K562 (cell line): ENCODE measurements at regions not wholly inside any gene's neighbourhood (a gene's known extent, or its start where the extent isn't known, plus 50 kb on each side); places are given as distances from the start of the nearest gene placed in this dataset.

Experiments used
- ARID2 ChIP-seq: fragments of 450-650 bp; IDR thresholded peaks from 2 replicates; pipeline ENCODE4 v1.6.1; 2017; ENCODE audit warnings: antibody characterized with exemption, mild to moderate bottlenecking
- CBX1 ChIP-seq: sonication (generic); IDR thresholded peaks from 2 replicates; pipeline ENCODE4 v1.6.1; 2016; ENCODE audit warnings: antibody characterized with exemption, low read depth, mild to moderate bottlenecking
- ELF4 ChIP-seq: fragments of 450-650 bp; formaldehyde crosslinking; IDR thresholded peaks from 2 replicates; pipeline ENCODE4 v1.4.0; 2022; ENCODE audit warnings: missing genetic modification characterization
- EZH2 ChIP-seq: IDR thresholded peaks from 2 replicates; pipeline ENCODE4 v1.6.1; 2012; ENCODE audit warnings: low read depth, mild to moderate bottlenecking, inconsistent platforms, low read length, borderline replicate concordance
- POLR2AphosphoS5 ChIP-seq: IDR thresholded peaks from 2 replicates; pipeline ENCODE4 v1.6.1; 2011; ENCODE audit warnings: mild to moderate bottlenecking, low read depth, low read length, moderate library complexity; ENCODE audit not compliant: control insufficient read depth, insufficient read depth
- PTTG1 ChIP-seq: fragments of 450-650 bp; IDR thresholded peaks from 2 replicates; pipeline ENCODE4 v1.6.1; 2016; ENCODE audit warnings: low read depth, mild to moderate bottlenecking, missing genetic modification characterization, missing compliant biosample characterization
- RCOR1 ChIP-seq, 2 experiments: IDR thresholded peaks; 2 replicates each; pipeline ENCODE4 v1.6.1; 2012; ENCODE audit warnings: low read depth in 2 of 2, low read length in 2 of 2, borderline replicate concordance in 1 of 2, improper control_type of control experiment in 1 of 2
- SETDB1 ChIP-seq: IDR thresholded peaks from one replicate; pipeline ENCODE4 v1.6.1; 2012; ENCODE audit warnings: low read length, control low read depth, inconsistent platforms
- U2AF1 ChIP-seq: fragments of 200-400 bp; formaldehyde crosslinking; optimal IDR thresholded peaks from 2 replicates; pipeline ENCODE3; 2017; ENCODE audit warnings: mild to moderate bottlenecking, low read depth, low read length, moderate library complexity
- ZNF146 ChIP-seq: IDR thresholded peaks from one replicate; pipeline ENCODE4 v1.6.1; 2018; ENCODE audit warnings: missing compliant biosample characterization; ENCODE audit not compliant: unreplicated experiment
- ZNF263 ChIP-seq: sonication (generic); formaldehyde crosslinking; IDR thresholded peaks from 2 replicates; pipeline ENCODE4 v1.8.0; 2022; ENCODE audit warnings: mild to moderate bottlenecking, missing genetic modification reagents, borderline replicate concordance
- TF ChIP-seq, protein P1 (sequence below), 3 experiments: IDR thresholded peaks in 2 of 3; conservative IDR thresholded peaks in 1 of 3; 2 replicates each; pipeline ENCODE4 v1.5.1; 2011 to 2012; ENCODE audit warnings: low read length in 3 of 3, mild to moderate bottlenecking in 3 of 3, control low read depth in 2 of 3, improper control_type of control experiment in 1 of 3, inconsistent platforms in 1 of 3, low read depth in 1 of 3, mixed read lengths in 1 of 3, moderate library complexity in 1 of 3; ENCODE audit not compliant: insufficient read depth in 2 of 3
- TF ChIP-seq, protein P2 (sequence below): fragments of 450-650 bp; IDR thresholded peaks from 2 replicates; pipeline ENCODE4 v1.6.1; 2014; ENCODE audit warnings: low read depth, mild to moderate bottlenecking, moderate library complexity, borderline replicate concordance

GRCh38 chr9:108377881-108378280, 477.9 kb downstream of the ACTL7B start:
- TF ChIP-seq EZH2 (no peak), PTTG1 (tag) (no peak), SETDB1 (no peak), RCOR1 (IDR thresholded peaks at IDR 0.05; ENCODE audit: borderline replicate concordance in 1 of 2, low read depth in 2 of 2, low read length in 2 of 2) (no peak), ZNF146 (CRISPR knock-in tag) (no peak), ARID2 (no peak), CBX1 (no peak), POLR2AphosphoS5 (no peak), U2AF1 (no peak), ZNF263 (CRISPR knock-in tag) (no peak), ELF4 (CRISPR knock-in tag) (no peak)
- TF ChIP-seq, protein P1, sequence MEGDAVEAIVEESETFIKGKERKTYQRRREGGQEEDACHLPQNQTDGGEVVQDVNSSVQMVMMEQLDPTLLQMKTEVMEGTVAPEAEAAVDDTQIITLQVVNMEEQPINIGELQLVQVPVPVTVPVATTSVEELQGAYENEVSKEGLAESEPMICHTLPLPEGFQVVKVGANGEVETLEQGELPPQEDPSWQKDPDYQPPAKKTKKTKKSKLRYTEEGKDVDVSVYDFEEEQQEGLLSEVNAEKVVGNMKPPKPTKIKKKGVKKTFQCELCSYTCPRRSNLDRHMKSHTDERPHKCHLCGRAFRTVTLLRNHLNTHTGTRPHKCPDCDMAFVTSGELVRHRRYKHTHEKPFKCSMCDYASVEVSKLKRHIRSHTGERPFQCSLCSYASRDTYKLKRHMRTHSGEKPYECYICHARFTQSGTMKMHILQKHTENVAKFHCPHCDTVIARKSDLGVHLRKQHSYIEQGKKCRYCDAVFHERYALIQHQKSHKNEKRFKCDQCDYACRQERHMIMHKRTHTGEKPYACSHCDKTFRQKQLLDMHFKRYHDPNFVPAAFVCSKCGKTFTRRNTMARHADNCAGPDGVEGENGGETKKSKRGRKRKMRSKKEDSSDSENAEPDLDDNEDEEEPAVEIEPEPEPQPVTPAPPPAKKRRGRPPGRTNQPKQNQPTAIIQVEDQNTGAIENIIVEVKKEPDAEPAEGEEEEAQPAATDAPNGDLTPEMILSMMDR (IDR thresholded peaks at IDR 0.05 in 2 of 3, conservative IDR thresholded peaks at IDR 0.05 in 1 of 3; ENCODE audit: insufficient read depth in 2 of 3, low read depth in 1 of 3, low read length in 3 of 3) = no peak
- TF ChIP-seq, protein P2, sequence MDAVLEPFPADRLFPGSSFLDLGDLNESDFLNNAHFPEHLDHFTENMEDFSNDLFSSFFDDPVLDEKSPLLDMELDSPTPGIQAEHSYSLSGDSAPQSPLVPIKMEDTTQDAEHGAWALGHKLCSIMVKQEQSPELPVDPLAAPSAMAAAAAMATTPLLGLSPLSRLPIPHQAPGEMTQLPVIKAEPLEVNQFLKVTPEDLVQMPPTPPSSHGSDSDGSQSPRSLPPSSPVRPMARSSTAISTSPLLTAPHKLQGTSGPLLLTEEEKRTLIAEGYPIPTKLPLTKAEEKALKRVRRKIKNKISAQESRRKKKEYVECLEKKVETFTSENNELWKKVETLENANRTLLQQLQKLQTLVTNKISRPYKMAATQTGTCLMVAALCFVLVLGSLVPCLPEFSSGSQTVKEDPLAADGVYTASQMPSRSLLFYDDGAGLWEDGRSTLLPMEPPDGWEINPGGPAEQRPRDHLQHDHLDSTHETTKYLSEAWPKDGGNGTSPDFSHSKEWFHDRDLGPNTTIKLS = no peak
